GM23248 (cell line): ENCODE measurements at regions not wholly inside any gene's neighbourhood (a gene's known extent, or its start where the extent isn't known, plus 50 kb on each side); places are given as distances from the start of the nearest gene placed in this dataset.
A peak's percentile ranks its signal among the peaks of the same experiment; 100 is the strongest.

Experiments used
- DNase-seq: peaks from one replicate; pipeline ENCODE4 v3.0.0-alpha.2; 2015
- H2AFZ ChIP-seq: fragments of 200-600 bp; sonication (generic); 2 replicates; pipeline ENCODE4 v1.6.1; 2016; ENCODE audit warnings: antibody characterized with exemption
- H3F3A ChIP-seq: fragments of 200-600 bp; sonication (generic); 2 replicates; pipeline ENCODE4 v1.6.1; 2016; ENCODE audit warnings: mild to moderate bottlenecking, antibody characterized with exemption, mixed run types; ENCODE audit not compliant: insufficient read depth
- H3K27ac ChIP-seq: fragments of 200-600 bp; sonication (generic); 2 replicates; pipeline ENCODE4 v1.5.1; 2016; ENCODE audit warnings: mild to moderate bottlenecking
- H3K27me3 ChIP-seq: fragments of 200-600 bp; sonication (generic); replicated peaks from 2 replicates; pipeline ENCODE4 v1.6.1; 2016; ENCODE audit warnings: mild to moderate bottlenecking; ENCODE audit not compliant: insufficient read depth
- H3K36me3 ChIP-seq: fragments of 200-600 bp; sonication (generic); 2 replicates; pipeline ENCODE4 v1.6.1; 2016; ENCODE audit warnings: low read depth, mild to moderate bottlenecking
- H3K4me1 ChIP-seq: fragments of 200-600 bp; sonication (generic); 2 replicates; pipeline ENCODE4 v1.6.1; 2016; ENCODE audit warnings: mild to moderate bottlenecking; ENCODE audit not compliant: insufficient read depth
- H3K4me2 ChIP-seq: fragments of 200-600 bp; sonication (generic); one replicate; pipeline ENCODE4 v1.6.1; 2016; ENCODE audit warnings: mild to moderate bottlenecking; ENCODE audit not compliant: unreplicated experiment
- H3K4me3 ChIP-seq: fragments of 200-600 bp; sonication (generic); 2 replicates; pipeline ENCODE4 v1.5.1; 2016; ENCODE audit warnings: mild to moderate bottlenecking
- H3K79me2 ChIP-seq: fragments of 200-600 bp; sonication (generic); 2 replicates; pipeline ENCODE4 v1.6.1; 2016; ENCODE audit warnings: mild to moderate bottlenecking; ENCODE audit not compliant: insufficient read depth
- H3K9ac ChIP-seq: fragments of 200-600 bp; sonication (generic); 2 replicates; pipeline ENCODE4 v1.6.1; 2016; ENCODE audit warnings: mild to moderate bottlenecking
- H3K9me2 ChIP-seq: fragments of 200-600 bp; sonication (generic); 2 replicates; pipeline ENCODE4 v1.6.1; 2016; ENCODE audit warnings: mixed run types, mild to moderate bottlenecking, moderate library complexity; ENCODE audit not compliant: insufficient read depth
- H3K9me3 ChIP-seq: fragments of 200-600 bp; sonication (generic); one replicate; pipeline ENCODE4 v1.6.1; 2017; ENCODE audit warnings: low read depth
- H4K20me1 ChIP-seq: fragments of 200-600 bp; sonication (generic); 2 replicates; pipeline ENCODE4 v1.6.0; 2016; ENCODE audit not compliant: insufficient read depth
- EZH2 ChIP-seq: fragments of 200-600 bp; sonication (generic); IDR thresholded peaks from 2 replicates; pipeline ENCODE4 v1.6.1; 2018; ENCODE audit warnings: antibody characterized with exemption, mild to moderate bottlenecking; ENCODE audit not compliant: insufficient read depth, poor library complexity, severe bottlenecking
- EZH2phosphoT487 ChIP-seq: fragments of 200-600 bp; sonication (generic); IDR thresholded peaks from 2 replicates; pipeline ENCODE4 v1.6.1; 2018; ENCODE audit warnings: antibody characterized with exemption, moderate library complexity, mild to moderate bottlenecking, low read depth; ENCODE audit not compliant: insufficient read depth
- WGBS, 2 experiments: methylation state at CpG; one replicate each; pipeline ENCODE4 v1.1.6; 2015 to 2017; ENCODE audit warnings: low lambda C conversion rate in 2 of 2, low coverage in 1 of 2; ENCODE audit errors: missing lambda C conversion rate in 2 of 2; 5-methylcytosine and 5-hydroxymethylcytosine counted together
- in situ Hi-C: fragments of 300-500 bp; cut with MboI; formaldehyde crosslinking; loops from 2 replicates; pipeline ENCODE4 v1.15.0; 2020

DNA sequence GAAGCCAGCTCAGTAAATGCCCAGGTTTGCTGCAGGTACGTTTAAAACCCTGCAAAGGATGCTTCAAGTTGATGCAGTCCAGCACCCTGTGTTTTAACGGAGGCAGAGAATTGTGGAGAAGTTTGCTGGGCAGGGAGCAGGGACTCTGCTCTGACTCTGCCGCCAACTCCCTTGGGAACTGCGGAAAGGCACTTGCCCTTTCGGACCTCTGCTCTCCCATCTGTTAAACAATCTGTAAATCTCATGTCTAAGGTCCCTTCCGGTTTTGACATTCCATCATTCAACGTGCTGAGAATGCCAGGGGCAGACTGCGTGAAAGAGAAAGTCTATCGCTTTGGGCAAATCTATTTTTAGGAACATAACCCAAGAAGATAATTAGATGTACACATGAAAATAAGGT is 184.5 kb downstream of the OPA1 start:
- Histone ChIP-seq H3K9me2 (no peaks in the 10 kb centered on the region), H3K4me1 (peaks cover 12% of the 10 kb centered on the region), H4K20me1 (no peaks in the 10 kb centered on the region), H3K27ac (no peak overlapping the region), H3K79me2 (no peaks in the 10 kb centered on the region), H3K27me3 (peaks cover 58% of the 10 kb centered on the region), H3K9me3 (no peaks in the 10 kb centered on the region), H3K9ac (no peak overlapping the region), H3K4me3 (no peak overlapping the region), H3K4me2 (no peak overlapping the region), H3K36me3 (no peaks in the 10 kb centered on the region), H2AFZ (no peak overlapping the region), H3F3A (0 out of 2 replicates have a peak, but pooled peaks cover 8% of the 10 kb centered on the region)
- in situ Hi-C loops = loop anchor here (25.0 kb wide), 1 partner anchor 385 kb away; no protein-coding TSS in a partner anchor
- DNase-seq = no peak
- TF ChIP-seq EZH2 = no peak
- TF ChIP-seq EZH2phosphoT487 = no peak
- WGBS, 2 experiments = 57 to 68% methylated on average over 9 of the region's 9 CpGs

GRCh38 chr3:193778676-193779075 is 185.7 kb downstream of the OPA1 start:
- peaks cover 56% of the 10 kb centered on the region for H3K27me3 ChIP-seq
- H4K20me1 ChIP-seq = no peaks in the 10 kb centered on the region
- no peak overlapping the region for H3K4me2 ChIP-seq
- in situ Hi-C loops = loop anchor here (25.0 kb wide), 1 partner anchor 384 kb away; no protein-coding TSS in a partner anchor
- DNase-seq = no peak
- H3K27ac ChIP-seq = no peak overlapping the region
- H3K79me2 ChIP-seq = no peaks in the 10 kb centered on the region
- 0 out of 2 replicates have a peak, but pooled peaks cover 8% of the 10 kb centered on the region for H3F3A ChIP-seq
- H2AFZ ChIP-seq = no peak overlapping the region
- H3K9ac ChIP-seq = no peak overlapping the region
- no peak for TF ChIP-seq EZH2
- no peak for TF ChIP-seq EZH2phosphoT487
- H3K4me3 ChIP-seq = no peak overlapping the region
- H3K36me3 ChIP-seq = no peaks in the 10 kb centered on the region
- H3K9me2 ChIP-seq = no peaks in the 10 kb centered on the region
- H3K4me1 ChIP-seq = peaks cover 12% of the 10 kb centered on the region
- no peaks in the 10 kb centered on the region for H3K9me3 ChIP-seq
- 80 to 87% methylated on average over 10 of the region's 10 CpGs for WGBS, 2 experiments

GRCh38 chr3:193779933-193780332 is 186.9 kb downstream of the OPA1 start:
- Histone ChIP-seq H3F3A (0 out of 2 replicates have a peak, but pooled peaks cover 8% of the 10 kb centered on the region), H3K79me2 (no peaks in the 10 kb centered on the region), H3K36me3 (no peaks in the 10 kb centered on the region), H2AFZ (no peak overlapping the region), H3K4me2 (no peak overlapping the region), H3K4me1 (peaks cover 12% of the 10 kb centered on the region), H3K27me3 (peaks cover 56% of the 10 kb centered on the region), H3K4me3 (no peak overlapping the region), H3K9ac (no peak overlapping the region), H3K9me2 (no peaks in the 10 kb centered on the region), H3K27ac (no peak overlapping the region), H4K20me1 (no peaks in the 10 kb centered on the region), H3K9me3 (no peaks in the 10 kb centered on the region)
- in situ Hi-C loops = loop anchor here (25.0 kb wide), 1 partner anchor 382 kb away; no protein-coding TSS in a partner anchor
- no peak for DNase-seq
- TF ChIP-seq EZH2 (no peak), EZH2phosphoT487 (no peak)
- WGBS, 2 experiments = 71 to 77% methylated on average over 6 of the region's 6 CpGs

DNA sequence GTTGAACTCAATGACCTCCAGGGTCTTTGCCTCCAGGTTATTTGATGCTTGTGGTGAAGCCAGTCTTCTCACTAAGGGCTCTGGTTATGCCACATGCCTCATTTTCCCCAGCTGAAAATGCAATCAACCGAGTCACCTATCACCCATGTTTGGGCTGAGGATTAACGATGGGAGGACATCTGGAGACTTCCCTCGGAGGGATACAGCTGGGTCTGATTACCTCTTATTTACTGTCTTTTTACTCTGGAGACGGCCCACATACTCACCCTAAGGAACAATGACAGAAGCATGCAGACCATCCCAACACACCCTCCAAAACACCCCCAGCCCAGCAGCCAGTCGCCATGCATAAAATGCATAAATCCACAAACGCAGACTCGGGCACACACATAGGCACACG is 187.4 kb downstream of the OPA1 start:
- H3K79me2 ChIP-seq = no peaks in the 10 kb centered on the region
- H3F3A ChIP-seq = 0 out of 2 replicates have a peak, but pooled peaks cover 8% of the 10 kb centered on the region
- H3K9me3 ChIP-seq = no peaks in the 10 kb centered on the region
- TF ChIP-seq EZH2phosphoT487 (no peak), EZH2 (no peak)
- peak overlapping the region; percentile 56 for H3K4me2 ChIP-seq
- no peak overlapping the region for H3K4me3 ChIP-seq
- no peaks in the 10 kb centered on the region for H3K9me2 ChIP-seq
- H2AFZ ChIP-seq = no peak overlapping the region
- no peaks in the 10 kb centered on the region for H4K20me1 ChIP-seq
- in situ Hi-C loops = loop anchor here (25.0 kb wide), 1 partner anchor 382 kb away; no protein-coding TSS in a partner anchor
- peaks cover 12% of the 10 kb centered on the region for H3K4me1 ChIP-seq
- peak; percentile 7 for DNase-seq
- H3K27me3 ChIP-seq = peaks cover 51% of the 10 kb centered on the region
- H3K36me3 ChIP-seq = no peaks in the 10 kb centered on the region
- 6 to 20% methylated on average over 8 of the region's 8 CpGs for WGBS, 2 experiments
- no peak overlapping the region for H3K27ac ChIP-seq
- no peak overlapping the region for H3K9ac ChIP-seq
